ENCODE measurements at regions not wholly inside any gene's neighbourhood (a gene's known extent, or its start where the extent isn't known, plus 50 kb on each side); places are given as distances from the start of the nearest gene placed in this dataset.

DNA sequence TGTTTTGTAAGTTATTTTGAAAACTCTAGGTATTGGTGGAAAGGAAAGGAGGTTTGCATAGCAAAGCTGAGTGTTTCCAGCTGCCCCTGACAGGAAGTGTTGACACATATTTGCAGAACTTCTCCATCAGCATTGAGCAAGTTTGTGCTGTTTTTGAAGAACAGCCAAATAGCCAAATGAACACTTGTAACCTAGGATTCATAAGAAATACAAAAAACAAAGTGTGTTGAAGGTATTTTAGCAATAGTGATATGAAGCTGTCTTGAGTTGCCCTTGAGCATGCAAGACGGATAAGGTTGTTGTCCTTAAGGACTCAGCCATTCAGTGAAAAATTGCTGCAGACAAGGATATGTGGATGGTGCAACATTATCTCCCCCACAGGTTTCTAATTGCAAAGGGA is 68.3 kb upstream of the PGM2 start:
- ATAC-seq (no peak), DNase-seq (ENCODE audit: low read depth, low spot score) (no peak)
- Histone ChIP-seq H3K27ac (ENCODE audit: low read depth, low read length) (no peak overlapping the region), H2AFZ (ENCODE audit: low read depth, low read length, poor library complexity, severe bottlenecking) (no peak overlapping the region), H3K9me2 (ENCODE audit: insufficient read depth) (no peaks in the 10 kb centered on the region), H3K79me2 (ENCODE audit: insufficient read depth, low read length) (no peaks in the 10 kb centered on the region), H3K27me3 (ENCODE audit: insufficient read depth, low read length) (no peaks in the 10 kb centered on the region), H3K36me3 (ENCODE audit: control insufficient read depth in 1 of 2, insufficient read depth in 2 of 2, low read length in 2 of 2) (no peaks in the 10 kb centered on the region), H3K9ac (ENCODE audit: low read length) (no peak overlapping the region), H3K4me1 (ENCODE audit: control insufficient read depth in 1 of 2, insufficient read depth in 2 of 2, low read length in 2 of 2) (no peaks in the 10 kb centered on the region), H3K4me2 (ENCODE audit: low read length) (no peak overlapping the region), H3K9me3 (ENCODE audit: control insufficient read depth in 1 of 2, insufficient read depth in 1 of 2, low read depth in 1 of 2, low read length in 2 of 2) (no peaks in the 10 kb centered on the region), H4K20me1 (ENCODE audit: insufficient read depth) (no peaks in the 10 kb centered on the region), H3K4me3 (replicated peaks in 1 of 2; ENCODE audit: low read depth in 1 of 2, low read length in 2 of 2) (no peak overlapping the region)
- intact Hi-C loops (cut with micrococcal nuclease), result no loop called here
- RAD21 ChIA-PET (ENCODE audit: low non-redundant PET in 1 of 2, low total read pairs in 2 of 2, uncharacterized antibody in 2 of 2, unreplicated experiment in 2 of 2), result no interaction called here
- POLR2A ChIA-PET, result no interaction called here
- CTCF ChIA-PET, result no interaction called here
- no peak for TF ChIP-seq YY1 (IDR thresholded peaks at IDR 0.05; ENCODE audit: extremely low read depth, insufficient replicate concordance, low read depth, low read length)
- TF ChIP-seq EGR1 (IDR thresholded peaks at IDR 0.05; ENCODE audit: low read depth), result no peak
- TF ChIP-seq, protein P1, sequence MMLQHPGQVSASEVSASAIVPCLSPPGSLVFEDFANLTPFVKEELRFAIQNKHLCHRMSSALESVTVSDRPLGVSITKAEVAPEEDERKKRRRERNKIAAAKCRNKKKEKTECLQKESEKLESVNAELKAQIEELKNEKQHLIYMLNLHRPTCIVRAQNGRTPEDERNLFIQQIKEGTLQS (IDR thresholded peaks at IDR 0.05), result no peak
- TF ChIP-seq SP1 (IDR thresholded peaks at IDR 0.05; ENCODE audit: low read depth), result no peak
- no peak for TF ChIP-seq ELF1 (IDR thresholded peaks at IDR 0.05; ENCODE audit: borderline replicate concordance, low read depth)
- no peak for TF ChIP-seq RAD21 (IDR thresholded peaks at IDR 0.05; ENCODE audit: low read depth)
- TF ChIP-seq JUND (IDR thresholded peaks at IDR 0.05), result no peak
- TF ChIP-seq, protein P2, sequence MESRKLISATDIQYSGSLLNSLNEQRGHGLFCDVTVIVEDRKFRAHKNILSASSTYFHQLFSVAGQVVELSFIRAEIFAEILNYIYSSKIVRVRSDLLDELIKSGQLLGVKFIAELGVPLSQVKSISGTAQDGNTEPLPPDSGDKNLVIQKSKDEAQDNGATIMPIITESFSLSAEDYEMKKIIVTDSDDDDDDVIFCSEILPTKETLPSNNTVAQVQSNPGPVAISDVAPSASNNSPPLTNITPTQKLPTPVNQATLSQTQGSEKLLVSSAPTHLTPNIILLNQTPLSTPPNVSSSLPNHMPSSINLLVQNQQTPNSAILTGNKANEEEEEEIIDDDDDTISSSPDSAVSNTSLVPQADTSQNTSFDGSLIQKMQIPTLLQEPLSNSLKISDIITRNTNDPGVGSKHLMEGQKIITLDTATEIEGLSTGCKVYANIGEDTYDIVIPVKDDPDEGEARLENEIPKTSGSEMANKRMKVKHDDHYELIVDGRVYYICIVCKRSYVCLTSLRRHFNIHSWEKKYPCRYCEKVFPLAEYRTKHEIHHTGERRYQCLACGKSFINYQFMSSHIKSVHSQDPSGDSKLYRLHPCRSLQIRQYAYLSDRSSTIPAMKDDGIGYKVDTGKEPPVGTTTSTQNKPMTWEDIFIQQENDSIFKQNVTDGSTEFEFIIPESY (IDR thresholded peaks at IDR 0.05; ENCODE audit: extremely low read depth, insufficient replicate concordance, low read length), result no peak
- TF ChIP-seq, protein P3, sequence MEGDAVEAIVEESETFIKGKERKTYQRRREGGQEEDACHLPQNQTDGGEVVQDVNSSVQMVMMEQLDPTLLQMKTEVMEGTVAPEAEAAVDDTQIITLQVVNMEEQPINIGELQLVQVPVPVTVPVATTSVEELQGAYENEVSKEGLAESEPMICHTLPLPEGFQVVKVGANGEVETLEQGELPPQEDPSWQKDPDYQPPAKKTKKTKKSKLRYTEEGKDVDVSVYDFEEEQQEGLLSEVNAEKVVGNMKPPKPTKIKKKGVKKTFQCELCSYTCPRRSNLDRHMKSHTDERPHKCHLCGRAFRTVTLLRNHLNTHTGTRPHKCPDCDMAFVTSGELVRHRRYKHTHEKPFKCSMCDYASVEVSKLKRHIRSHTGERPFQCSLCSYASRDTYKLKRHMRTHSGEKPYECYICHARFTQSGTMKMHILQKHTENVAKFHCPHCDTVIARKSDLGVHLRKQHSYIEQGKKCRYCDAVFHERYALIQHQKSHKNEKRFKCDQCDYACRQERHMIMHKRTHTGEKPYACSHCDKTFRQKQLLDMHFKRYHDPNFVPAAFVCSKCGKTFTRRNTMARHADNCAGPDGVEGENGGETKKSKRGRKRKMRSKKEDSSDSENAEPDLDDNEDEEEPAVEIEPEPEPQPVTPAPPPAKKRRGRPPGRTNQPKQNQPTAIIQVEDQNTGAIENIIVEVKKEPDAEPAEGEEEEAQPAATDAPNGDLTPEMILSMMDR (IDR thresholded peaks at IDR 0.05 in 2 of 3, conservative IDR thresholded peaks at IDR 0.05 in 1 of 3; ENCODE audit: borderline replicate concordance in 1 of 3, insufficient read depth in 1 of 3, low read depth in 2 of 3, low read length in 2 of 3), result no peak
- no peak for TF ChIP-seq POLR2A (IDR thresholded peaks at IDR 0.05; ENCODE audit: borderline replicate concordance, extremely low read depth, insufficient read depth, insufficient read length)
- no peak for TF ChIP-seq SIN3A (IDR thresholded peaks at IDR 0.05; ENCODE audit: low read depth)
- no peak for TF ChIP-seq EZH2phosphoT487 (IDR thresholded peaks at IDR 0.05; ENCODE audit: borderline replicate concordance)
- TF ChIP-seq POLR2AphosphoS5 (IDR thresholded peaks at IDR 0.05; ENCODE audit: low read depth, low read length), result no peak
- no TSS peak for BruUV-seq (replicated peaks)
